Karpas-422 (cell line): ENCODE measurements at regions not wholly inside any gene's neighbourhood (a gene's known extent, or its start where the extent isn't known, plus 50 kb on each side); places are given as distances from the start of the nearest gene placed in this dataset.

ENCODE experiments used
- DNase-seq: peaks from one replicate; pipeline ENCODE4 v3.0.0-alpha.2; 2015
- H2AFZ ChIP-seq: fragments of 200-600 bp; sonication (generic); 2 replicates; pipeline ENCODE4 v1.6.1; 2014; ENCODE audit warnings: antibody characterized with exemption, low read length, mixed read lengths
- H3K27ac ChIP-seq: fragments of 200-600 bp; sonication (generic); 2 replicates; pipeline ENCODE4 v1.5.1; 2014; ENCODE audit warnings: mild to moderate bottlenecking, low read length, moderate library complexity
- H3K27me3 ChIP-seq: fragments of 200-600 bp; sonication (generic); 2 replicates; pipeline ENCODE4 v1.6.1; 2014; ENCODE audit warnings: low read length, mixed read lengths
- H3K36me3 ChIP-seq: fragments of 200-600 bp; sonication (generic); 2 replicates; pipeline ENCODE4 v1.6.1; 2014; ENCODE audit warnings: low read length, mixed read lengths; ENCODE audit not compliant: insufficient read depth
- H3K4me1 ChIP-seq: fragments of 200-600 bp; sonication (generic); 2 replicates; pipeline ENCODE4 v1.6.1; 2014; ENCODE audit warnings: mild to moderate bottlenecking, low read length, mixed read lengths
- H3K4me2 ChIP-seq: fragments of 200-600 bp; sonication (generic); 2 replicates; pipeline ENCODE4 v1.6.1; 2014; ENCODE audit warnings: low read length, low read depth, mild to moderate bottlenecking; ENCODE audit not compliant: poor library complexity, severe bottlenecking
- H3K4me3 ChIP-seq: fragments of 200-600 bp; sonication (generic); 2 replicates; pipeline ENCODE4 v1.5.1; 2014; ENCODE audit warnings: mild to moderate bottlenecking, antibody characterized with exemption, low read length, mixed read lengths
- H3K79me2 ChIP-seq: fragments of 200-600 bp; sonication (generic); 2 replicates; pipeline ENCODE4 v1.6.1; 2014; ENCODE audit warnings: mild to moderate bottlenecking, low read length, mixed read lengths
- H3K9ac ChIP-seq: fragments of 200-600 bp; sonication (generic); 2 replicates; pipeline ENCODE4 v1.6.0; 2014; ENCODE audit warnings: low read length
- H3K9me2 ChIP-seq: fragments of 200-600 bp; sonication (generic), shearing (Covaris generic); replicated peaks from 2 replicates; pipeline ENCODE4 v1.6.0; 2014; ENCODE audit warnings: mild to moderate bottlenecking, low read length, moderate library complexity; ENCODE audit not compliant: insufficient read depth
- H3K9me3 ChIP-seq: fragments of 300-700, 200-600 bp; sonication (generic); 2 replicates; pipeline ENCODE4 v1.6.1; 2014; ENCODE audit warnings: low read length, mixed read lengths
- H4K20me1 ChIP-seq: fragments of 200-600 bp; sonication (generic); 2 replicates; pipeline ENCODE4 v1.6.1; 2014; ENCODE audit warnings: mild to moderate bottlenecking, antibody characterized with exemption, low read length, low read depth; ENCODE audit not compliant: insufficient read depth

DNA sequence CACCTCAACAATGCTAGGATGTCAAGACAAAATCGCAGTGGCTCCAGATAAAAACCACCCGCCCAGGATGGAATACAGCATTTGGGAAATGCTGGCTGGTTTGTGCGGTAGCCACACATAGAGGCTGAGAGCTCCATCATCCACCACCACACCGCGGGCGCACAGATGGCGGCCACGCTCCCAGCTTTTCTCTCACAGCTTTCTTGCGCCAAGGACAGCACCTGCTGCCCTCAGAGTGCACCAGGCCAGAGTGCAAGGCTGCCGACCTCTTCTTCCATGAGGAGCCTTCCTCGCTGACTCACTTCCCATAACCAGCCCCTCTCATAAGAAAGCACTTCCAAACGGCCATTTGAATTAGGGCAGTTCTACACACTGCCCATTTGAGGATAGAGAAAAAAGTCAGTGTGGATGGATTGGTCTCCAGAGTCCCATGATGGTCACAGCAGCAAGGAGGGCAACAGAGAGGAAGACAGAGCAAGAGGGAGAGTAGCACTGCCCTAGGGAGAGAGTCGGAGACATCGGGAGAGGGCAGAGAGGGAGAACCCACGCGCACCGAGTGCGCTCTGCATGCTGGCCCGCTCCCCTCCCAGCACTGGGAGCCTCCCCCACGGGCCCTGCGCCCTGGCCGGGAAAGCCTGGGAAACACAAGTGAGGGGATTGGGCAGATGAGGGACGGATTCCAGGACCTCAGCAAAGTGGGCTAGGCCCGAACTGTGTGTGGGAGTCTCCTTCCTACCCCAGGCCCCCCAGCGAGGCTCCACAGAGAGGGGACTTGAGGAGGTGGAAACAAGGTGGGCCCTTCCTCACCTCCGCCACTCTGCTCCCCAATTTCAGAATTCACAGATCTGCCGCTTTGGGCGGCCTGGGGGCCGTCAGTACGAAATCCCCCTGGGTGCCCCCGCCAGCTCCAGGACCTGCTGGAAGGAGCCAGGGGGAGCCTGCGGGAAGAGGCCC lies 156.9 kb downstream of the USP12 start:
- no peaks in the 10 kb centered on the region for H3K79me2 ChIP-seq
- no peak overlapping the region for H2AFZ ChIP-seq
- no peaks in the 10 kb centered on the region for H4K20me1 ChIP-seq
- no peak for DNase-seq
- no peaks in the 10 kb centered on the region for H3K9me2 ChIP-seq
- no peak overlapping the region for H3K4me2 ChIP-seq
- H3K9me3 ChIP-seq, result no peaks in the 10 kb centered on the region
- H3K9ac ChIP-seq, result no peak overlapping the region
- H3K27me3 ChIP-seq, result no peaks in the 10 kb centered on the region
- H3K36me3 ChIP-seq, result no peaks in the 10 kb centered on the region
- H3K4me1 ChIP-seq, result no peaks in the 10 kb centered on the region
- H3K4me3 ChIP-seq, result no peak overlapping the region
- H3K27ac ChIP-seq, result no peak overlapping the region

DNA sequence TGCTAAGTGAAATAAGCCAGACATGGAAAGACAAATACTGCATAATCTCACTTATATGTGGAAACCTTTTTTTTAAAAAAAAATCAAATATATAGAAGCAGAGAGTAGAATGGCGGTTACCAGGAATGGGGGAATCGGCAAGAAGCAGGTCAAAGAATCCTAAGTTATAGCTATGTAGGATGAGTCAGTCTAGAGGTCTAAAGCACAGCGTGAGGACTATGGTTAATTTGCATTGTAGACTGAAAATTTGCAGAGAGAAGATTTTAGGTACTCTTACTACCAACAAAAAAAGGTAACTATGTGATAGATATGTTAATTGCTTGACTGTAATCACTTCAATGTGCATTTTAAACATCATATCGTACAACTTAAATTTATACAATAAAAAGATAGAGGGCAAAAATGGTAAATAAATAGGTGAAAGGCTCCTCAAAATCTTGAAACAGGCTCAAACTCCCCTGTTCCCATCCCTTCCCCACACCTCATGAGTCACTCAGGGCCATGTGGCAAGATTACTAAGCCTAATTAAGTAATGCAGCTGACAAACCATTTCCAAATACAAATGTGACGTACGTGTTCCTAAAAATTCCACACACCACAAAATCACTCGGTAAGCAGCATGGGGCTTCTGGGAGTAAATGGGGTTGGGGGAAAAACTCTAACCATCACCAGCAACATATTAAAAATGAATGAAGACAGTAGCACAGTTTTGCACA lies 159.0 kb downstream of the USP12 start:
- no peaks in the 10 kb centered on the region for H3K79me2 ChIP-seq
- H3K9me2 ChIP-seq, result no peaks in the 10 kb centered on the region
- H3K4me3 ChIP-seq, result no peak overlapping the region
- no peak overlapping the region for H3K9ac ChIP-seq
- H3K9me3 ChIP-seq, result no peaks in the 10 kb centered on the region
- no peak overlapping the region for H2AFZ ChIP-seq
- H4K20me1 ChIP-seq, result no peaks in the 10 kb centered on the region
- H3K4me2 ChIP-seq, result no peak overlapping the region
- no peaks in the 10 kb centered on the region for H3K27me3 ChIP-seq
- H3K36me3 ChIP-seq, result no peaks in the 10 kb centered on the region
- DNase-seq, result no peak
- no peak overlapping the region for H3K27ac ChIP-seq
- no peaks in the 10 kb centered on the region for H3K4me1 ChIP-seq

DNA sequence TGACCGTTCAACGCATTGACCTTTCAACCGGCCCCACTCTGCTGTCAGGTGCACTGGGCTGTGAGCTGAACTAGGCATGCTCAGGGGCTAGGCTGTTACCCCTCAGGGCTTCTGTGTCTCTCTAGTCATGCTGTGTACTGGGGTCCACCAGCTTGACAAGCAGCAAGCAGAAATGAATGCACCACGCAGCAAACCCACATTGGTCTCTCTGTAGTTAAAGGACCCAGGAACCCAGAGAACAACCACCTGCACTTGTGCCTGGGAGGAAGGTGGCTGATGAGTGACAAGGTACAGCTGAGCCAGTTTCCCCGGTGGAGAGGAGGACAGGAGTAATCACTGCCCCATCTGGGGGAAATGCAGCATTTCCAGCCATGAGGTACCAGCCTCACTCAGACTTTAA lies 159.9 kb downstream of the USP12 start:
- Histone ChIP-seq H3K9me2 (no peaks in the 10 kb centered on the region), H3K4me2 (no peak overlapping the region), H3K4me1 (no peaks in the 10 kb centered on the region), H3K9ac (no peak overlapping the region), H2AFZ (no peak overlapping the region), H3K79me2 (no peaks in the 10 kb centered on the region), H3K36me3 (no peaks in the 10 kb centered on the region), H3K27ac (no peak overlapping the region), H3K27me3 (no peaks in the 10 kb centered on the region), H4K20me1 (no peaks in the 10 kb centered on the region), H3K9me3 (no peaks in the 10 kb centered on the region), H3K4me3 (no peak overlapping the region)
- DNase-seq, result no peak

DNA sequence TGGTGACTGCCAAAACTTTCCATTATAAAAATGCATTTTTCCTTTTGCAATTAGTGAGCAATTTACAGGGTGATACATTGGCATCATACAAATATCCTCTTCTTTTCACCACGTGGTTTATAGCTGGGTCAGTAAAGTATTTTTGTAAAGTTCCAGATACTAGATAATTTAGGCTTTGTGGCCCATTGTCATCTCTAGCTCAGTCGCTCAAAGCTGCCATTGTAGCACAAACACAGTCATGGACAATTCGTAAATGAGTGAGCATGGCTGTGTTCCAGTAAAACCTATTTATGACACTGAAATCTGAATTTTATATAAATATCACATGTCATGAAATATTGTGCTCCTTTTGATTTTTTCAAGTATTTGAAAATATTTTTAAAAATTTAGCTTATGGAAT lies 162.9 kb downstream of the USP12 start:
- Histone ChIP-seq H2AFZ (no peak overlapping the region), H4K20me1 (no peaks in the 10 kb centered on the region), H3K4me2 (no peak overlapping the region), H3K27me3 (no peaks in the 10 kb centered on the region), H3K36me3 (no peaks in the 10 kb centered on the region), H3K9ac (no peak overlapping the region), H3K4me1 (no peaks in the 10 kb centered on the region), H3K27ac (no peak overlapping the region), H3K79me2 (no peaks in the 10 kb centered on the region), H3K9me2 (no peaks in the 10 kb centered on the region), H3K4me3 (no peak overlapping the region), H3K9me3 (no peaks in the 10 kb centered on the region)
- no peak for DNase-seq

DNA sequence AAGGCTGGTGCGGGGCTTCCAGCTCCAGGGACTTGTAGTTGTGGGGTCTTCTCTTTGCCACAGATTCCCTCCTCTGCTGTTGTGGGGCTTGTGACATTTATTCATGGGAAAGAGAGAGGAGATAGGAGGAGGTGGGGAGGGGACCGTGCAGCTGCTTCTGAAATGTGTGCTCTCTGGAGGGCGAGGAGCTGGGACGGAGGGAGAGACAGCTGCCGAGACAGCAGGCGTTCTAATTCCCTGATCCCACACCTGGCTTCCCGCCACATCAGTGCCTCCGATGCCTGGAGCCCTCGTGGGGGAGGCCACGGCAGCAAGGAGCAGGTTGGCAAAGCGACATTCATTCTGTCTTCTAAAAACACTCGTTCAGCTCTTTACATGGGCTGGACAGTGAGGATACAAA lies 164.4 kb downstream of the USP12 start:
- H3K9me2 ChIP-seq, result no peaks in the 10 kb centered on the region
- H3K27ac ChIP-seq, result no peak overlapping the region
- H4K20me1 ChIP-seq, result no peaks in the 10 kb centered on the region
- H3K9ac ChIP-seq, result no peak overlapping the region
- no peak overlapping the region for H3K4me3 ChIP-seq
- no peak overlapping the region for H2AFZ ChIP-seq
- no peaks in the 10 kb centered on the region for H3K79me2 ChIP-seq
- no peaks in the 10 kb centered on the region for H3K36me3 ChIP-seq
- H3K4me1 ChIP-seq, result no peaks in the 10 kb centered on the region
- H3K27me3 ChIP-seq, result no peaks in the 10 kb centered on the region
- H3K9me3 ChIP-seq, result no peaks in the 10 kb centered on the region
- no peak overlapping the region for H3K4me2 ChIP-seq
- no peak for DNase-seq

DNA sequence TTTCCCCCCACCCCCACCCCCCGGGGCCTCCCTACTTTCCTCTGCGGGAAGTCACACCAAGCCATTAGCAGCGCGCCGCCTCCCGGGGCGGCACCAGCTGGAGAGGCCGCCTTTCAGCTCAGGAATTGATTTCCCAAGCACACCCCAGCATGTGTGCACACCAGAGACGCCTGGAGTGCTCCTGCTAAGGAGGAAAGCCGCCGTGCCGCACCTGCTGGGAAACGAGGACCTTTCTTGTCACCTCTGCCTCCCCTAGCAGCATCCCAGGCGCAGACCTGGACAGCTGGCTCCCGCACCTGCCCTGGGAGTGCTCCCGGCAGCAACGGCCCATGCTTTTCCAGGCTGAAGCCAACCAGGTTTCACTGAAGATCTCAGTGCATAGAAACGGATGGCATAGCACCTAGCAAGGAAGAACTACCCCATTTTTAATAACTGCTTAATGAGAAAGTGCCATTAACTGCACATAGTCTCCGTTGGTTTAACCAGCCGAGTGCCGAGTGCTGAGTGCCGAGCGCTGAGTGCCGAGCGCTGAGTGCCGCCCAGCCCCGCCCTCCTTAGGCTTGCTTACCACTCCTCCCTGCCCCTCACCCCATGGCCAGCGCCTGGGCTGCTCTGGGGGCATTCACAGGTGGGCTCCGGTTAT lies 165.0 kb downstream of the USP12 start:
- Histone ChIP-seq H3K27me3 (no peaks in the 10 kb centered on the region), H3K4me3 (no peak overlapping the region), H3K36me3 (no peaks in the 10 kb centered on the region), H3K4me2 (no peak overlapping the region), H3K9ac (no peak overlapping the region), H3K79me2 (no peaks in the 10 kb centered on the region), H4K20me1 (no peaks in the 10 kb centered on the region), H3K4me1 (no peaks in the 10 kb centered on the region), H3K9me2 (no peaks in the 10 kb centered on the region), H2AFZ (no peak overlapping the region), H3K27ac (no peak overlapping the region), H3K9me3 (no peaks in the 10 kb centered on the region)
- DNase-seq, result no peak

DNA sequence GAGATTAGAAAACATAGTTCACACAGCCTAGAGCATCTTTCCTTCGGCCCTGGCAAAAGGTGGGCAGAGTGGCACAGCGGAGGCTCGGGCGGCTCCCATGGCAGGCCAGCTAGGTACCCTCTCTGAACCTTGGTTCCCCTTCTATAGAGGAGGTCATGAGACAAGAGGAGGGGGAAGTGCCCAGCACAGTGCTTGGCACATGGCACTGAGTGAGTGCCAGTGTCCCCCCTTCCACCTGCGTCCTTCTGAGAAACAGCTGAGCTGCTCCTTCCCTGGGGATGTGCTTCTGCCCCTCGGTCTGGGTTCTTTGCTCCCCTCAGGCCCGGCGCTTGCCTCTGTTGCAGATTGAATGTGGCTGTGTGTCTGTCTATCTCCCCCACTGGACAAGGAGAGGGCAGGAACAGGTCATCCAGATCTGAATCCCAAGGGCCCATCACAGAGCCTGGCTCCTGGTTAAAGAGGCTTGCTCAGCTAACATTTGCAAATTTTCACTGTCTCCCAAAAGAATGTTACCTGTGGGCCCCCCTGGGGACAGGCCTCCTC lies 165.6 kb downstream of the USP12 start:
- Histone ChIP-seq H3K79me2 (no peaks in the 10 kb centered on the region), H3K9ac (no peak overlapping the region), H2AFZ (no peak overlapping the region), H3K9me2 (no peaks in the 10 kb centered on the region), H3K4me1 (no peaks in the 10 kb centered on the region), H4K20me1 (no peaks in the 10 kb centered on the region), H3K4me2 (no peak overlapping the region), H3K27ac (no peak overlapping the region), H3K36me3 (no peaks in the 10 kb centered on the region), H3K27me3 (no peaks in the 10 kb centered on the region), H3K9me3 (no peaks in the 10 kb centered on the region), H3K4me3 (no peak overlapping the region)
- no peak for DNase-seq

DNA sequence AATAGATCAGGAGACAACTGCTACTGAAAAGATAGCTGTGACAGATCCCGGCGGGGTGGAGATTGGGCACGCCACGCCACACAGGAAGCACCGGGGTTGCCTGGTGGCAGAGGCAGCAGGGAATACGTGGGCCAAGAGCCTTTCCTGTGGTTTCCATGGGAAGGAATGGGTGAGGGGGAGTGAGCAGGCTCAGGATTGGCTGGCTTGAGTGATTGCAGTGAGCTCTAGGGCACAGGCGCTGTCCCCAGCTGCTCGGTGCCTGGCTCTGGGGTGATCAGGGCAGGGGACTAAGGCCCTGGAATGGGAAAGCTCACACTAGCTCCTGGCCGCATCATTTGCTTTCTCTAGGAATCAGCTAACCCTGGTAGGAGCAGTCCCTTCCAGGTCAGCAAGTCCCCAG lies 166.1 kb downstream of the USP12 start:
- H3K4me1 ChIP-seq, result no peaks in the 10 kb centered on the region
- H3K36me3 ChIP-seq, result no peaks in the 10 kb centered on the region
- no peaks in the 10 kb centered on the region for H3K9me3 ChIP-seq
- H3K9me2 ChIP-seq, result no peaks in the 10 kb centered on the region
- H3K27me3 ChIP-seq, result no peaks in the 10 kb centered on the region
- no peak overlapping the region for H2AFZ ChIP-seq
- DNase-seq, result no peak
- H3K27ac ChIP-seq, result no peak overlapping the region
- no peaks in the 10 kb centered on the region for H3K79me2 ChIP-seq
- H3K9ac ChIP-seq, result no peak overlapping the region
- no peaks in the 10 kb centered on the region for H4K20me1 ChIP-seq
- H3K4me3 ChIP-seq, result no peak overlapping the region
- H3K4me2 ChIP-seq, result no peak overlapping the region
